HEK293 (cell line): ENCODE measurements at regions not wholly inside any gene's neighbourhood (a gene's known extent, or its start where the extent isn't known, plus 50 kb on each side); places are given as distances from the start of the nearest gene placed in this dataset.

Experiments
- SP2 ChIP-seq: fragments of 450-650 bp; formaldehyde crosslinking; IDR thresholded peaks from 2 replicates; pipeline ENCODE4 v1.5.1; 2016; ENCODE audit warnings: missing biosample characterization, missing genetic modification characterization
- ZNF707 ChIP-seq: fragments of 450-650 bp; formaldehyde crosslinking; IDR thresholded peaks from 2 replicates; pipeline ENCODE4 v1.5.1; 2016; ENCODE audit warnings: missing biosample characterization, missing genetic modification characterization

GRCh38 chr1:229205854-229206253, 65.1 kb upstream of the RAB4A start:
- TF ChIP-seq ZNF707 (tag by site-specific recombination), result no peak
- no peak for TF ChIP-seq SP2 (tag by site-specific recombination)
